ENCODE measurements at regions not wholly inside any gene's neighbourhood (a gene's known extent, or its start where the extent isn't known, plus 50 kb on each side); places are given as distances from the start of the nearest gene placed in this dataset.

DNA sequence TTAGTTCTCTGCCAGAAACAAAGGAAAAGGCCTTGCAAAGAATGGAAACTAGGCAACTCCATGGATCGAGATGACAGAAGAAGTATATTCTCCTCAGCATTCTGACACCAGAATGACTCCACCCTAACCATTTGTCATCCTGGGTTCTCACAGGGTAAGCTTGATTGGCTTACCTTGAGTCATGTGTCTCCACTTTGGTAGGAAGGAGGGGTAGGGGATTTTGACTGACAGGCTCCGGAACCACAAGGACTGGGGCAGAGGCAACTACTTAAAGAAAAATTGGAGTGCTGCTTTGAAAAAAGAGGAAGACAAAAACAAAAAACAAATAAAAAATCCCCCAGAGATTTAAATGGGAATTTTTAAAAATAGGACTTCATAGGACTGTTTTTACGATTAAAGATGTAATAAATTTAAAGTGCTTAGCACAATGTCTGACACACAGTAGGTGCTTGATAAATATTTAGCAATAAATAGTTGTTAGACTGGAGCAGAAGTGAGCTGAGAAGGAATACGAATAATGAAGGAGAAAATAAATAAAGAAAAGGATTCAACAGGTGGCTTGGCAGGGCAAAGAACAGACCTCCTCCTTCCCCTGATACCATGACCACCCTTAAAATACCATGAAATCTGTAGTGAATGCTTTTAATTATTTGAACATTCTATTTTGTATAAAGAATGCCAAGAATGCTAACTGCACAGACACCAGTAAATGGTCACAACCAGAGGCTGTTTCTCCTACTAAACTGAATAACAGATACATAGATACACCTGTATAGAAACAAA, 230.2 kb downstream of the CDCA7 start:
- intact Hi-C loops (cut with micrococcal nuclease) = no loop called here

DNA sequence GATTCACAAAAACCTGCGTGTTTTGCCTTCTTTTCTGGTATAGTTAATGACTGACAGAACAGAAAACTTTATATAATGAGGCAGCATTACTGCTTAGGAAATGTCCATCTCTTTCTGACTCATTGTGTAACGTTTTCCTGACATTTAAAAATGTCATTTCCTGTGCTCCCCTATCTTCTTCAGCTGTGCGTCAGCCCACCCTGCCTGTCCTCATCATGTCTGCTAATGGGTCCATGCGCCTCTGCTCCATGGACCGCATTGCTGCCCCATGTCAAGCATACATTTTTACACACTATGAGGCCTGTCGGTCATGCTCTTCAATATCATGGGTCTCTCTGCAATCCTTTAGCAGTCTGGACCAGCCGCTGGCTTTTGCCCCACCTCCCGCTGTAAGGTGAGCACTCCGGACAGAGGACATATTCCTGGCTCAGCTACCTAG, 234.3 kb downstream of the CDCA7 start:
- intact Hi-C loops (cut with micrococcal nuclease) = no loop called here

DNA sequence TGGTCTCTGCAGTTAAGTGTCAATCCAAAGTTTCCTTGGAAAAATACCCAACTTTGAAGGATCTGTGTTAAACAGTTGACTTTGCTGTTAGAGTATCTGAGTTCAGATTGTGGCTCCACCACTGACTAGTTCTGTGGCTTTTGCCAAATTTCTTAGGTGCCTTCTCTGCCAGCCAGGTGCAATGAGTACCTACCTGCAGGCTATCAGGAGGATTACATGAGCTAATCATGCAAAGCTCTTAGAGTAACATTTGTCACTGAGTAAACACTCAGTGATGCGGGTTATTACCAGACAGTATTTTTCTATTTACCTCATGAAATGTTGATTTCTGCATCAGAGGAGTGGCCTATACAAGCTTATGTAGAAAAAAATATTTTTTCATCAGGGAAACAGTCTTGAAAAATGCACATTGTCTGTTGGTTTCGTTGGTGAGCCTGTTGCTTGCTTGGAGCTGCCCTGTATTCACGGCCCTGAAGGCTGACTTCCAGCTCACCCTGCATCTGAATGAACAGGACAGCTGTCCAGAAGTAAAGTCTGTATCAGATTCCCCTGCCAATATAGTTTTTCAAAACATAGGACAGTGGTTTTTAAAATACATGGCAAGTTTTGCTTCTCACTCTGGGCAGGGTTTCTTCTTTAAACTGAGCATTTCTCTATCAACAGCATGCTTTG, 235.1 kb downstream of the CDCA7 start:
- intact Hi-C loops (cut with micrococcal nuclease) = no loop called here

DNA sequence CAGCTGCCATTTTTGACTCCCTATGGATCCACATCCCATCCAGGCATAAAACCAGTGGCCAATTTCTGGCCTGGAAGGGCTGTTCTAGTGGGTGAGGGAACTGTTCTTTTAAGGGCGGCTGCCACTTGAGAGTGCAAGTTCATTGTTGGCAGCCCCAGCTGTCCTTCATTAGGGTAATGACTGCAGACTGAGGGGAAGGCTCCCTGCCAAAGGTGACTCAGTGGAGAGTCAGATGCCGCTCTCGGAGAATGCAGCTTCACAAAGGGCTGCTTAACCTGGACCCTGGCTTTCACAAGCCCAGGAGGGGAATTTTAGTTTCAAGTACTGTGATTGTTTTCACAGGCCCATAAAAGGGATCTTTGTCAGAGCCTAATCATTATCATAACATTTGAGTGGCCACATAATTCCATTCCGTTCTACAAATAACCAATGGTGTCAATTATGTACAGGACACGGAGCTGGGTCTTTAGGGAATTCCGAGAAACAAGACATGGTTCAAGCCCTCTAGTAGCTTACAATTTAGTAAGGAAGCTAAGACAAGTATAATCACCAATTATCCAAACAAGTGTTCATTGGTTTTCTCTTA, 235.7 kb downstream of the CDCA7 start:
- intact Hi-C loops (cut with micrococcal nuclease) = no loop called here

- intact Hi-C loops (cut with micrococcal nuclease) = no loop called here
Measured at GRCh38 chr2:173593109-173593508, 238.4 kb downstream of the CDCA7 start.

- intact Hi-C loops (cut with micrococcal nuclease) = no loop called here
Measured at GRCh38 chr2:173596244-173596643, 241.6 kb downstream of the CDCA7 start.

DNA sequence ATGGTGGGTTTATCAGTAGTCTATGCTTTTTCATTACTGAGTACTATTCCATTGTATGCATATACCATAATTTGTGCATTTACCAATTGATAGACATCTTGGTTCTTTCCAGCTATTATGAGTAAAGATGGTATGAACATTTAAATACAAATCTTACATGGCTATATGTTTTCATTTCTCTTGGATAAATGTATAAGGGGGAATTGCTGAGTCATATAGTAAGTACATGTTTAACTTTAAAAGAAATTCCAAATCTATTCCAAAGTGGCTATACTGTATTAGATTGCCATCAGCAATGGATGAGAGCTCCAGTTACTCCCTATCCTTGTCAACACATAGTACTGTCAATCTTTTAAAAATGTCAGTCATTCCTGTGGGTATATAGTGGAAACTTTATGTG, 243.9 kb downstream of the CDCA7 start:
- intact Hi-C loops (cut with micrococcal nuclease) = no loop called here

DNA sequence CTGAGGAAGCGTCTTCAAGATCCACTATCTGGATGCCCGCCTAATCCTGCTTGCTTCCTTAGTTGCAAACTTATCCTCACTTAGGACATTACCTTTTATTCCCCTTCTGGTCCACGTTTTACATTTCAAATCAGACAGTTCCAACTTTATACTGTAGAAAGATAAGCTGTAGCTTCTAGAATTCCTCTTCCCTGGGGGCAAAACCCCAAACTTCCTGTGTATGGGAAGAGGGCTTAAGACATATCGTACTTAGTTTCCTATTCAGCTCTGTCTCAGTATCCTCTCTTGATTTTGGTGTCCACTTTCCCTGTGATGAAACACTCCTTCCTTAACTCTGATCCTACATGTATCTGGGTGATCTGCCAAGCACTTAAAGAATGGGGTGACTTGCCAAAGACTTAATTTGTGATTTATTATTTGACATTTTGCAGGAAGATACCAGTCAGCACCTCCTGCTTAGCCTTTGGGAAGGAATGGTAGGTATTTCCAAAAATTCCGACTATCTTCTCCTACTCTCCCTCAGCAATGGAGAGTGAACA, 245.2 kb downstream of the CDCA7 start:
- intact Hi-C loops (cut with micrococcal nuclease) = no loop called here

GRCh38 chr2:173602153-173602795, 247.6 kb downstream of the CDCA7 start:
- intact Hi-C loops (cut with micrococcal nuclease) = no loop called here

DNA sequence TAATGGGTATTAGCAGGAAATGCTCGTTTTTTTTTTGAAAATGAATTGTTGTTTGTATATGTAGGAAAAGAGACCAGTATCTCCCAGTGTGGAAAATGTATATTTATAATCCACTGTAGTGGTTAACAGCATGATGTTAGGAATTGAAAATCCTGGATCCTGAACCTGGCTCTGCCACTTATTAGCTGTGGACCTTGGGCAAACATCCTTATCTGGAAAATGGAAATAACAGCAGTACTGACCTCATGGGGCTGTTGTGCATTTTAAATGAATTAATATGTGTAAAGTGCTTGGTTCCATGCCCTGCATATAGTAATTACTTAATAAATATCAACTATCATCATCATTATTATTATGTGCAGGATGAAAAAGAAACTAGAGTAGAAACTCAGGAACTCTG, 251.3 kb downstream of the CDCA7 start:
- intact Hi-C loops (cut with micrococcal nuclease) = no loop called here

GRCh38 chr2:173606619-173607248, 252.1 kb downstream of the CDCA7 start:
- intact Hi-C loops (cut with micrococcal nuclease) = no loop called here

DNA sequence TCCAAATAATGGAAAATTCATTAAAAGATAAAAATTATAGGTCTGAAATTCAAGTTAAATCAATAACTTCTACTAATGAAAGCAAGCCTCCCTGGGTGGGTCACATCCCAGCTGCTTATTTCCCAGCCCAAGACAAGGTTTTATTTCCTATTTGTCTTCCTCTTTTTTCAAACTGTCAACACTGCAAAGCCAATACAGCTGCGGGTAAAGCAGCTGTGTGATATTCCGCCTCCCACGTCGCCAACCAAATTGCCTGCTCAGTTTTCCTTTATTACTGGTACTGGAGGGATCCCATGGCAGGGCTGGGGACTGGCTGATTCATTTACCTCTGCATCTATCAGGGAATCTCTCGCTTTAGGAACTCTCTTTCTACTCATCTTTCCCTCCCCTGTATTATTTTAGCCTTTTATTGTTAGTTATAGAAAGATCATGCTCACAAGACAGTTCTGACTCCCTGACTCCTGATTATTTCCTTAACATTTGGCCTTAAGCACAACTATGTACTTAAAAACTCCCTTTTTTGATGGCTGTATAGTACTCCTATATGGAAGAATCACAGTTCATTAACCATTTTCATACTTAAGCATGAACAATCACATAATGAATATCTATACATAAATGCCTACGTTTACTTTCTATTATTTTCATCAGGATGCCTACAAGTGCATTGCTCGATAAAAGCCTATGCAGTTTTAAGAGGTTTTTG, 253.1 kb downstream of the CDCA7 start:
- intact Hi-C loops (cut with micrococcal nuclease) = no loop called here

GRCh38 chr2:173611121-173611520, 256.4 kb downstream of the CDCA7 start:
- intact Hi-C loops (cut with micrococcal nuclease) = no loop called here

DNA sequence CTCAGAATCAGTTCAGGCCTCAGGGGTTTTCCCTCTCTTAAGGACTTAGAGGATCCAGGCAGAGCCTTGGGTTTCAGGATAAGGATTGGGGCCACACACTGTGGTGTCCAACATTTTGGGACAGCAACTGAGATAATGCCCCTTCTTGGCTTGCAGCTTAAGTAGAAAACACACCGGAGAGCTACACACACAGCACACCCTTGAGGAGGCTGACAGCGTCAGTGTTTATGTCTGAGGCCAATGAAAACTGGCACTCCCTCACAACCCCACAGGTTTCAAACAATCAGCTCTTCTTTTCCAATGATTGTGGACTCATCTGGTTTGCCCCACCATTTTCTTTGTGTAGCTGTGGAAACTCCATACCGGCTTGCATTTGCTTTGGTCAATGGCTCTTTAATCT, 257.7 kb downstream of the CDCA7 start:
- intact Hi-C loops (cut with micrococcal nuclease) = no loop called here

GRCh38 chr2:173613386-173613785, 258.7 kb downstream of the CDCA7 start:
- intact Hi-C loops (cut with micrococcal nuclease) = no loop called here

GRCh38 chr2:173614265-173614930, 259.7 kb downstream of the CDCA7 start:
- intact Hi-C loops (cut with micrococcal nuclease) = no loop called here

GRCh38 chr2:173623438-173624319, 269.0 kb downstream of the CDCA7 start:
- intact Hi-C loops (cut with micrococcal nuclease) = no loop called here

DNA sequence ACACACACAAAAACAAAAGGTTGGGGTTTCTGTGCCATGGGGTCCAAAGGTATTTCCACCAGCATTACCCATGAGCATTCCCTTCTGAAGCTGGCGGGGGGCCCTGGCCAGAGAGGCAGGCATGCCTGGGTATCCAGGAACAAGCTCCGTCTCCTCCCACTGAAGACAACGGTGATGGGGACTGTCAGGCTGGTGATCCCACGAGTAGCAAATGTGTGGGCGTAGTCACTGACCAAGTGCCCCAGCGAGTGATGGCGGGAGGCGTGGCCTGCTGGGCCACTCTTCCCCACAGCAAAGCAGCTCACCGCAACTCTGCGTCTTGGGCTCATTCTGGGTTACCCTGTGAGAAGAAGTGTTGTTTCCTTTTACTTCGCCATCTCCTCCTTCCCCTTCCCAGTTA, 270.6 kb downstream of the CDCA7 start:
- intact Hi-C loops (cut with micrococcal nuclease) = no loop called here

- intact Hi-C loops (cut with micrococcal nuclease) = no loop called here
Measured at GRCh38 chr2:173629076-173629475, 274.4 kb downstream of the CDCA7 start.

All from T-helper 2 cell treated with Interferon-gamma antibody and Interleukin-4, amounts not matched to agents 100 ng/mL and 5 ng/mL, for 36 hours (primary cell).